Thyroid gland (tissue), 4 donors: ENCODE measurements at regions not wholly inside any gene's neighbourhood (a gene's known extent, or its start where the extent isn't known, plus 50 kb on each side); places are given as distances from the start of the nearest gene placed in this dataset.

Source experiments
- POLR2A ChIP-seq, 2 donors: fragments of 450-650 bp; IDR thresholded peaks; one replicate each; pipeline ENCODE4 v1.6.1; 2017; ENCODE audit warnings: antibody characterized with exemption in 2 of 2, mild to moderate bottlenecking in 2 of 2, moderate library complexity in 1 of 2
- TF ChIP-seq, protein P1 (sequence below), 6 experiments: fragments of 200-600 bp in 3 of 6; fragments of 450-650 bp in 3 of 6; sonication (generic) in 3 of 6; IDR thresholded peaks; one replicate each; pipeline ENCODE4 v1.5.1; 2016 to 2019; ENCODE audit warnings: antibody characterized with exemption in 6 of 6, mild to moderate bottlenecking in 2 of 6, inconsistent platforms in 1 of 6, moderate library complexity in 1 of 6

DNA sequence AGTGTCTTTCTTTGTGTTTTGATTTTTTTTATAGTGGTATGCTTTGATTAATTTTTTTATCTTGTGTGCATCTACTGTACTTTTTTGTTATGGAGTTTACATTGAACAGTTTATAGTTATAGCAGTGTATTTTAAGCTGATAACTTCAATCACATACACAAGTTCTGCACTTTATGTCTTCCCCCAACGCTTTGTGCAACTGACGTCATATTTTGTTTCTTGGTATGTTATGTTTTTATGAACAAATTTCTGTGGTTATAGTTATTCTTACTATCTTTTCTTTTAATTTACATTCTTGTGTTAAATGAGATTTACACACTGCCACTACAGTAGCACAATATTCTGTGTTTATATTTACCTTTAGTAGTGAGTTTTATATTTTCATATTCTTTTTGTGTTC, 197.1 kb downstream of the SNAPC1 start:
- TF ChIP-seq, protein P1, sequence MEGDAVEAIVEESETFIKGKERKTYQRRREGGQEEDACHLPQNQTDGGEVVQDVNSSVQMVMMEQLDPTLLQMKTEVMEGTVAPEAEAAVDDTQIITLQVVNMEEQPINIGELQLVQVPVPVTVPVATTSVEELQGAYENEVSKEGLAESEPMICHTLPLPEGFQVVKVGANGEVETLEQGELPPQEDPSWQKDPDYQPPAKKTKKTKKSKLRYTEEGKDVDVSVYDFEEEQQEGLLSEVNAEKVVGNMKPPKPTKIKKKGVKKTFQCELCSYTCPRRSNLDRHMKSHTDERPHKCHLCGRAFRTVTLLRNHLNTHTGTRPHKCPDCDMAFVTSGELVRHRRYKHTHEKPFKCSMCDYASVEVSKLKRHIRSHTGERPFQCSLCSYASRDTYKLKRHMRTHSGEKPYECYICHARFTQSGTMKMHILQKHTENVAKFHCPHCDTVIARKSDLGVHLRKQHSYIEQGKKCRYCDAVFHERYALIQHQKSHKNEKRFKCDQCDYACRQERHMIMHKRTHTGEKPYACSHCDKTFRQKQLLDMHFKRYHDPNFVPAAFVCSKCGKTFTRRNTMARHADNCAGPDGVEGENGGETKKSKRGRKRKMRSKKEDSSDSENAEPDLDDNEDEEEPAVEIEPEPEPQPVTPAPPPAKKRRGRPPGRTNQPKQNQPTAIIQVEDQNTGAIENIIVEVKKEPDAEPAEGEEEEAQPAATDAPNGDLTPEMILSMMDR (IDR thresholded peaks at IDR 0.05): no peak
- no peak for TF ChIP-seq POLR2A (IDR thresholded peaks at IDR 0.05)
